Erythroblast (primary cell): ENCODE measurements at regions not wholly inside any gene's neighbourhood (a gene's known extent, or its start where the extent isn't known, plus 50 kb on each side); places are given as distances from the start of the nearest gene placed in this dataset.
"Not testable (repeated sequence)": the region's sequence is repeated elsewhere in the genome, so short reads cannot be mapped to it uniquely, and the experiment has no call there.

Experiments used
- GATA1 ChIP-seq: IDR thresholded peaks from 2 replicates; pipeline ENCODE4 v1.6.1; 2011; ENCODE audit warnings: low read depth, mild to moderate bottlenecking, control low read depth, low read length, moderate library complexity
- POLR2A ChIP-seq: IDR thresholded peaks from 2 replicates; pipeline ENCODE4 v1.6.1; 2011; ENCODE audit warnings: mild to moderate bottlenecking, low read length

GRCh38 chr13:83073930-83074329 is 808.3 kb downstream of the SLITRK1 start:
- TF ChIP-seq POLR2A, GATA1: not testable (repeated sequence)
